Glomerular visceral epithelial cell (primary cell): ENCODE measurements at regions not wholly inside any gene's neighbourhood (a gene's known extent, or its start where the extent isn't known, plus 50 kb on each side); places are given as distances from the start of the nearest gene placed in this dataset.
"Not testable (repeated sequence)": the region's sequence is repeated elsewhere in the genome, so short reads cannot be mapped to it uniquely, and the experiment has no call there.

Experiments
- DNase-seq: peaks from one replicate; pipeline ENCODE4 v3.0.0-alpha.2; 2016; ENCODE audit errors: extremely low spot score

DNA sequence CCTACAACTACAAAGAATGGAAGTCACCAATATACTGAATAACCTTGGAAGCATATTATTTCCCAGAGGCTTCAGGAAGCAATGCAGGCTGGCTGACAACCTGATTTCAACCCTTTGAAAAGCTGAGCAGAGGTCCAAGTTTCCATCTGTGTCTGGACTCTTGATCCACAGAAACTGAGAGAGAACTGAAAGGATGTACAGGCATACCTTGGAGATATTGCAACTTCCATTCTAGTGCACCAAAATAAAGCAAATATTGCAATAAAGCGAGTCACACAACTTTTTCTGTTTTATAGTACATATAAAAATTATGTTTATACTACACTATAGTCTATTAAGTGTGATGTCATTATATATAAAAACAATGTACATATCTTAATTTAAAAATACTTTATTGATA, 85.3 kb downstream of the TYW3 start:
- no peak for DNase-seq

DNA sequence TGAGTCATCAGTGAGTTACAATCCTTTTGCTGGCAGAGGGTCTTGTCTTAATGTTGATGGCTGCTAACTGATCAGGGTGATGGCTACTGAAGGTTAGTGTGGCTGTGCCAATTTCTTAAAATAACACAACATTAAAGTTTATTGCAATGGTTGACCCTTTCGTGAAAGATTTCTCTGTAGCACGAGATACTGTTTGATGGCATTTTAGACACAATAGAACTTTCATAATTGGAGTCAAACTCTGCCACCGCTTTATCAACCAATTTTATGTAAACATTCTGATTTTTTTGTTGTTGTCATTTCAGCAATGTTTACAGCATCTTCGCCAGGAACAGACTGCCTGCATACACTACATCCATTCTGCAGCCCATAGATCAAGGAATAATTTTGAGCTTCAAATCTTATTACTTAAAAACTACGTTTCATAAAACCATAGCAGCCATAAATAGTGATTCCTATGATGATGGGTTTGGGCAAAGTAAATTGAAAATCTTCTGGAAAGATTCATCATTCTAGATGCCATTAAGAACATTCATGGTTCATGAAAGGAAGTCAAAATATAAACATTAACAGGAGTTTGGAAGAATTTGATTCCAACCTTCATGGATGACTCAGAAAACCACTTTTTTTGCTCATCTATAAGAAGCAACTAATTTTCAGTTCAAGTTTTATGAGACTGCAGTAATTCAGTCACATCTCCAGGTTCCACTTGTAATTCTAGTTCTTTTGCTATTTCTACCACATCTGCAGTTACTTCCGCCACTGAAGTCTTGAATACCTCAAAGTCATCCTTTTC, 85.9 kb downstream of the TYW3 start:
- DNase-seq, result no peak

DNA sequence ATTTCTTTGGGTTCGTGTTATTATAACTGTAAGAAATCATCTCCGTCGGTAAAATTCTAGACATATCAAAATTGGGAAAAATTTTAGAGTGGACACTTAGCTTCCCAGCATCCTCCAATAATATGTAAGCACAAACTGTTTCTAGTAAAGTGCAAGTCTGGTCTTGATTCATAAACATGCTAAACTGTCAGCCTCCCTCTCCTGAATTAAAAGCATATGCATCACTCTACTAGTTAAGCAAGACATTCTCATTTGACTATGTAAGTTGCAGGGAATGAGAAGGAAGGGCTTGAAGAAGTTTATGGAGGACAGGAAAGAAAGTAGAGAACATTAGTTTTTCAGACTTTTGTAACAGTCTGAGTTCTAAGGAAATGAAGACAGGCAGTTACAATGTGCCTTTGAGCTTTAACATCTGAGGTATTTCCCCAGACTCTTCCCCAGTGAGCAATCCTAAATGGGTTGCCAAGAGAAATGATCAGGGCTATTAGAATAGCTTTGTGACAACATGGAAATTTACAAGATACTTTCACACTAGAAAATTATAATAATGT, 90.0 kb downstream of the TYW3 start:
- no peak for DNase-seq

DNA sequence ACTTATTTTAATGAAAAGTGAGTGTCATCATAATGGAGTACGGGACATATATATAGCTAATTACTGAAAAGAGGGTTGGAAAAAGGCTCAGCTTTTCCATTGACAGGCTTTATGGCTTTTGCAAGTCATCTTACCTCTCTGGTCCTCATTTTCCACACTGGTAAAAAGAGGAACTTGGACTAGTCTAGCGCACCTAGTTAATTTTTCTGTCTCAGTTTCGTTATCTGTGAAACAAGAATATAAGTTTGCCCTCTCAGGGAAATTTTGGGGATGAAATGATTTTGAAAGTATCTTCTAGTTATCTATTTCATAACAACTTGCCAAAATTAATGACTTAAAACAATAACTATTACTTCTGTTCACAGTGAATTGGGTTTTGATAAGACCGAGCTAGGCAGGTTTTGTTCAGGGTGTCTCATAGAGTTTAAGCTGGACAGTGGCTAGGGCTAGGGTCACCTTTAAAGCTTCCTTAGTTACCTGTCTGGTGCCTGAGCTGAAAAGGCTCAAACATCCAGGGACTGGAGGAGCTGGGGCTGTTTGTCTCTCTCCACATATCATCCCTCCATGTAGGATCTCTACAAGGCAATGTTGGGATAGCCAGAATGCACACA, 91.7 kb downstream of the TYW3 start:
- no peak for DNase-seq

DNA sequence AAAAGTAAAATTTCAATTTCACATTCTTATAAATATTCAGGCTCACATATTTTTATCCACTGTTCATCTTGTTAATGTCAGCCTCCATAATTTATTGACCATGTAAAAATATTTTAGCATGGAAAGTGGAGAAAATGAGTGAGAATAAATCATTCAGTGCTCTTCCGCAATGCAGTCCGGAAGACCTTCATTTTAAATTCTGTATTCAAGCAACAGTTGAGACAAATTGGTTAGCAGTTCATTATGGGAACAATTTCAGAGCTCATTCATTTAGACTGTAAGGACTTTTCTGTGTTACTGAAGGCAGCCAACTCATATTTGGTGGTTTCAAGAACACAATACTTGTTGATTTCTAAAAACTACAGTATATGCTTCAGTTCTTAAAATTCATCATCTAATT, 97.8 kb downstream of the TYW3 start:
- DNase-seq, result no peak

DNA sequence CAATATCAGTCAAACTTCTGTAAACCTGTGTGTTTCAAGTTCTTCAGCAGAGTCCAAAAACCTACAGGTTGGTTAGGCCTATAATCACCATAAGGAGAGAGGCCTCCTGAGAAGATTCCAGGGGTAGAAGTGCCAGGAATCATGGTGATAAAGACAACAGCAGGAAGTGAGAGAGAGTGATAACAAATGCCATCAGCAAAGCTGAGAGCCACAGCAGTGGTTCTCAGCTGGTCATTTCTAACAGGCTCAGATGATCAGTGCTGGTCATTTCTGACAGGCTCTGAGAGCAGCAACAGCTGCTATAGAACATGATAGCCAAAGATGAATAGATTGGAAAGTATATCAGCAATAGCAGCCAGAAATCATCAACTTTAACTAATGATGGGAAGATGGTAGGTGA, 101.3 kb downstream of the TYW3 start:
- no peak for DNase-seq

DNA sequence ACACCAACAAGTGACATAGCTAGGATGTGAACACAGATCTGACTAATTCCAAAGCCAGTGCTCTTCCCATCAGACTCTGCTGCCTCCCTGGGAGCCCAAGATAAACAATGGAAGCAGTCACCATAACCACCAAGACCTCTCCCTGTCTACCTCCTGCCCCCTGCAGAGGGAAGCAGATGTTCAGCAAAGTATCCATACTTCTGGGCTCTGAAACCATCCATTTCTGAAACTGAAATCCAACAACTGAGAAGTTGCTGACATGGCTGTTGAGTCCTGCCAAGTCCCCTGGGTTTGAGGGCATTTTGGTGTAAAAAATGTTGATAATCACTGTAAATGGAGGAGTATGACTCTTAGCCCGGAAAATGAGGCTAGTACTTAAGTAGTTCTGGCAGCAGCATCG, 102.1 kb downstream of the TYW3 start:
- peak; percentile 11 for DNase-seq

DNA sequence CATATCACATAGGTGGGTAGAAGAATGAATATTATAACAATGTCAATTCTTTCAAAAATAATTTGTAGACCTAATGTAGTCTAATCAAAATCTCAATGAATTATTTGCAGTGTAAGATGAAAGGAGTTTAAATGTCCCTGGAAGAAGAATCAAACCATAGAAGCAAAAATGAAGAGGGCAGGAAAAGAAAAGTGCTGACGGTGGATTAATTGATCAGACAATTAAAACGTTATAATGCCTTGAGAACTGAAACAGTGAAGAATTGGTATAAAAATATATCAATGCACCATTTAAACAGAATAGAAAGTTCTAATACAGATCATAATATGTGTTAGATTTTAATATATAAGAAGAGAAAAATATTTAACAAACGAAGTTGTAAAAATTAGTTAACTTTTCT, 109.8 kb downstream of the TYW3 start:
- DNase-seq, result no peak

DNA sequence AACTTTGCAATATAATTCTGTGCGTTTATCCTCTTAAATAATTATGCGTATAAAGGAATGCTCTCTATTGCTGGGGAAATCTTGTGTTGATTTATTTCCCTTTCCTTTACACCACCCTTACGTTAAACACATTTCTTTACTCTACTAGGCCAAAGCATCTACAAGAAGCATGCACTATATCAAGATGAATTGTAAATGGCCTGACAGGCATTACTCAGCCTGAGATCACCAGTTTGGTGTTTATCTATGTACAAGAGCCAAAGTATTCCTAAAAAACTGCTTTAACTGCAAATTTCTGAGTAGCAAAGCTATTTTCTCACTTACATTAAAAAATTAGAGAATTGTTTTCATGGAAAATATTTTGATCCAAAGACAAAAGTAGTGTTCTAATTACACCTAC, 114.8 kb downstream of the TYW3 start:
- no peak for DNase-seq

DNA sequence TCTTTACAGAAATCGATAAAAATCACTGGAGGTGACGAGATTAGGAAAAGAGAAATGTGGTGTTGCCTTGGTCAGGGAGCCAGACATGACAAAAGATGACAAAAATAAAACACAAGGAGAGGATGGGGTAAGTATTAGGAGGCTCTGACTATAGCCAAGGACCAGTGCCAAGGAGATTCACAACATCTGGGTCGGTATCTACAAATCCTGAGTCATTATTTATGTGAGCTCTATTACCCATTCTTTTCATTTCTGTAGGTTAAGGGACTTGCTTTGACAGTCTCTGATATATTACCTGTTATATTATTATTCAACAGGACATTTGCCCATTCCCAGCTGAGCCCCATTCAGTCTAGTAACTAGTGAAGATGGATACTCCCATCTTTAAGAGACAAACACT, 120.8 kb downstream of the TYW3 start:
- no peak for DNase-seq

DNA sequence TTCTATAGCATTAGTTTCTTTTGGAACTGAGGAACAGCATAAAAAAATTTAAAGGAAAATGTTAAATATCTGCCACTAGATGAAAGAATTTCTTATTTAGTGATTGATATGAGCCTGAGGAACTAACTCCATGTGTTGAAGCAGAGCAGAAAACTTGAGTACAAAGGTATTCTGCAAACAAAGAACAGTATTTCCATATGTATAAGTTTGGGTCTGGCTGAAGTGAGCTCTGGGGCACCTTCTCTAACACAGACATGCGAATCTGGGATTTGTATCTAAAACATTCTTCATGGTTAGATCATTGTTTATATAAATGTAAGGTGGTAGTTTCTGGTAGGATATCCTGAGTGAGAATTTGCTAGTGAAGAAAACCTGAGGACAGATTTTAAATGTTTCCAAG, 123.2 kb downstream of the TYW3 start:
- DNase-seq, result no peak

DNA sequence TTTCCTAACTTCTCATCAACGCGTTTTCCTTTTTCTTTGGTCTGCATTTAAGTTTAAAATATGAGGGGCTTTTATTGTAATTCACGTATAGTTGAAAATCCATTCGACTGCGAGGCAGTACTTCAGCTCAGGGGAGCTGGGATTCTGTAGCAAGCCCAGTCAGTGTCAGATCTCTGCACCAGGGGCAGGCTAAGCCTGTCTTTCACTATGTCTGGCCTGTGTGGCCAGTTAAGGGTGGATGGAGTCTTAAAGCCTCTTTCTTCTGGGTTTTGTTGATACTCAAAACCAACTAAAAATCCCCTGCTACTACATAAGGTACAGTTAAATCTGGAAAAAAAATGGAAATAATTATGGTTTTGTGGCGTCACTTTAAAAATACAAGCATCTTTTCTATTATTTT, 124.7 kb downstream of the TYW3 start:
- DNase-seq, result no peak

DNA sequence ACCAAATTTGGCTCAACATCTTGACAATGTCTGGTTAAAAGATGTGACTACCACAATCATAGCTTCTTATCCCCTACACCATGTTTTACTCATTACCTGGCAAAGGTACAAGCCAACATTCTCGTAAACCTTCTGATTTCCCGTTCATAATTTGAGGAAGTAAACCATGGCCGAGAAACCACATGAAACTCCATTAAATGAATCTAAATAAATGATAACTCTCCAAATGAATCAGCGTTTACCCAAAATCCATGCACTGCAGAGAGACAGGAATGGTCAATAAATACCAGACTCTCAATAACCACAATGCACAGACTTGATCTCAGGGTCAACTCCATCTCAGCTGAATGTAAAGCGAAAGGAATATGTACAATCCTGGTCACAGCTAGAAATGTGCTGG, 125.2 kb downstream of the TYW3 start:
- DNase-seq, result no peak

DNA sequence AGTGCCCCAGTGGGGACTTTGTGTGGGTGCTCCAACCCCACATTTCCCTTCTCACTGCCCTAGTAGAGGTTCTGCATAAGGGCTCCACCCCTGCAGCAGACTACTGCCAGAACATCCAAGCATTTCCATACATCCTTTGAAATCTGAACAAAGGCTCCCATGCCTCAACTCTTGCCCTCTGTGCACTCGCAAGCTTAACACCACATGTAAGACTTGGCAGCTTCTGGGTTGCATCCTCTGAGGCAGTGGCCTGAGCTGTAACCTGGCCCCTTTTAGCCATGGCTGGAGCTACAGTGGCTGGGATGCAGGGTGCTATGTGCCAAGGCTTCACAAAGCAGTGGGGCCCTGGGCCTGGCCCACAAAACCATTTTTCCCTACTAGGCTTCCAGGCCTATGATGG, 128.9 kb downstream of the TYW3 start:
- no peak for DNase-seq

DNA sequence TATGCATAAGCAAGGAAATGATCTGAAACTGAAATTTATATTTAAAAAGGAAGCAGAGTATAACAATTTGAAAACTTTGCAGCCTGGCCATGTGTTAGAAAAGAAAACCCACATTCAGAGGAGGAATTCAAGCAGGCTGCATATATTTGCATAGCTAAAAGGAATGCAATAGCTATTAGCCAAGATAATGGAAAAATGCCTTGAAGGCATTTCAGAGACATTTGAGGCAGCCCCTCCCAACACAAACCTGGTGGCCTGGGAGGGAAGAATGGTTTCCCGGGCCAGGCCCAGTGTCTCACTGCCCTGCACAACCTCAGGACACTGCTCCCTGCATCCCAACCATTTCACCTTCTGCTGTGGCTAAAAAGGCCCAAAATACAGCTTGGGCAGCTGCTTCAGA, 136.8 kb downstream of the TYW3 start:
- no peak for DNase-seq

DNA sequence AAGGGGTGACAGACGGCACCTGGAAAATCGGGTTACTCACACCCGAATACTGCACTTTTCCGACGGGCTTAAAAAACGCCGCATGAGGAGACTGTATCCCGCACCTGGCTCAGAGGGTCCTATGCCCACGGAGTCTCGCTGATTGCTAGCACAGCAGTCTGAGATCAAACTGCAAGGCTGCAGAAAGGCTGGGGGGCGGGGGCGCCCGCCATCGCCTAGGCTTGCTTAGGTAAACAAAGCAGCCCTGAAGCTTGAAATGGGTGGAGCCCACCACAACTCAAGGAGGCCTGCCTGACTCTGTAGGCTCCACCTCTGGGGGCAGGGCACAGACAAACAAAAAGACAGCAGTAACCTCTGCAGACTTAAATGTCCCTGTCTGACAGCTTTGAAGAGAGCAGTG, 144.4 kb downstream of the TYW3 start:
- not testable (repeated sequence) for DNase-seq

DNA sequence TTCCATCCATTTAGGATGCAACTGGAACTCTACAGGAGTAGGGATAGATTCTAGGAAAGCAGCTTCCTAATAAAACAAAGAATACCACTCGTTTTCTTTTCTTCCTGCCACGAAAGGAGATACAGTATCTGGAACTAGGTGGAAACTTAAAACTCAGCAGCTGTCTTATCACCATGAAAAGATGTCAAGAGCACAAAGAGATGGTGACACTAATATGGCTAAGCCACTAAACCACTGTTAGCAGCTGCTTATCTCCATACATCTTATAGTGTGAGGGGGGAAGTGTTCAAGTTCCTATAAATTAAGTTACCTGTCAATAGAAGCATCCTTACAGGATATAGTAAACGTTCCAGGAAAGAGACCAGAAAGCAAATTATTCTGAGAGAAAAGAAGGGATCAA, 162.5 kb downstream of the TYW3 start:
- no peak for DNase-seq

DNA sequence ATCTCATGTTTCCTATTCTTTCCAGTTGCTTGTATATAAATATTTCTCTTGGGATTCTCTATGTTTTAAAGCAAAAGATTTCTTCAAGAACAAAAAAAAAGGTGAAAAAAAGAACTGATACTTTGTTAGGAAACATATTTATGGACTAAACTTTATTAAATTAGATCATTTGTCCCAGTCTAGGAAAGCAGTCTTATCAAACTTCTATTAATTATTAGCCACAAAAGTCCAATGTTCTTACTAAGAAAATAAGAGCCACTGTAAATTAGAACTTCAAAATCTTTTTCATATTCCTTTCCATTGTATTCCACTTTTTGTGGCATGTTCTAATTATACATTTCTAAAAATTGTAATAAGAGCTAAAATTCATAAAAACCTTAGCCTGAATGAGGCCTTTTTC, 175.2 kb downstream of the TYW3 start:
- DNase-seq, result no peak

DNA sequence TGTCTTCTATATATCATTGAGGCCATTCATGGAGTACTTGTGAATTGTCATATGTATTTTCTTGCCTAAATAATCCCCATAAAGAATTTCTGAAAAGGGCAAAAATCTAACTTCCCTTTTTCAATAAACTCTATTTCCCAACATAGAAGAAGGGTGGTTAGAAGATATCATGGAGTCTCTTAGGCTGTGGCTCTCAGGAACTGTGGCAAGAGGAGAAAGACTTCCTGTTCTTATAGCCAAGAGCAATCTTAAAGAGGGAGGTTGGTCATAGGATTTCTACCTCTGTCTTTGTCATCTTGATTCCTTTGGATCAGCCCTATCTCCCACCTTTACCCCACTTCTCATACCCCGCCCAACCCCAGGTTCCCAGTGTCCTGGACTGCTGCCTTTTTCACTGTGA, 175.8 kb downstream of the TYW3 start:
- no peak for DNase-seq

DNA sequence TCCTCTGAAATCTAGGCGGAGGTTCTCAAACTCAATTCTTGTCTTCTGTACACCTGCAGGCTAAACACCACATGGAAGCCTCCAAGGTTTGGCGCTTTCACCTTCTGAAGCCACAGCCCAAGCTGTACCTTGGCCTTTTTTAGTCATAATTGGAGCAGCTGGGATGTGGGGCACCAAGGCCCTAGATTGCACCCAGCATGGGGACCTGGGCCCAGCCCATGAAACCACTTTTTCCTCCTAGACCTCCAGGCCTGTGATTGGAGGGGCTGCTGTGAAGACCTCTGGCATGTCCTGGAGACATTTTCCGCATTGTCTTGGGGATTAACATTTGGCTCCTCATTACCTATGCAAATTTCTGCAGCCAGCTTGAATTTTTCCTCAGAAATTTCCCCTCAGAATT, 181.0 kb downstream of the TYW3 start:
- DNase-seq, result no peak

DNA sequence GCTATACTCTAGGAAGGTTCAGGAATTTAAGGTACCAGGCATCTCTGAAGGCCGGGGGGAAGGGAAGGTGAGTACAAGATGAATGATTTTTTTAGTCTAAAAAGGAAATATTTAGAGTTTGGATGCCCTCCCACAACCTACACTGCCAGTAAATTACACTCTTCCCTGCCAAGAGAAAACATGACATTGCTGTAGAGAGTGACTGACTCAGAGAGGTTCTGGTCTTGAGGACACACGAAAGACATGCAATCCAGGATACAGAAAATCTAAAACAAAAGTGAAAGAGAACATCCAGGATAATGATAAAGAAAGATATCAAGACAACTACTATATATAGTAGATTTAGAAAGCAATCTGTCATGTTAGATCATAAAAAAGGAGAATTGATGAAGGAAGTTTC, 200.5 kb downstream of the TYW3 start:
- DNase-seq, result no peak

DNA sequence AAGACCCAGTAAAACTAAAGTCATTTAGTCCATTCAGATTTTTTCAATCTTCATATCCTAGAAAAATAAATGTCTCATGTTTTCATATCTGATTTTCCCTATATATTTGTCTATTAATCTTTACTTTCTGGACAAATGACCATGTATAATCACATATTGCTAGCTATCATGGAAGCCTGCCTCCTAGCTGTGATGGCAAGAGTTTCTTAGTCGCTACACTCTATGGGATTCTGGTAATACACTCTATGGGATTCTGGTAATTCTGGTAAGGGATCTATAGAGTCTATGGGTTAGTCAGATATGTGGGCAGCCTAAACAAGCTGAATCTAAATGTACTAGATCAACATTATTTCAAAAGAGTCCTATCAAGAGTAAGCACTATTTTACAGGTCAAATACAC, 198.7 kb upstream of the LHX8 start:
- DNase-seq, result no peak

DNA sequence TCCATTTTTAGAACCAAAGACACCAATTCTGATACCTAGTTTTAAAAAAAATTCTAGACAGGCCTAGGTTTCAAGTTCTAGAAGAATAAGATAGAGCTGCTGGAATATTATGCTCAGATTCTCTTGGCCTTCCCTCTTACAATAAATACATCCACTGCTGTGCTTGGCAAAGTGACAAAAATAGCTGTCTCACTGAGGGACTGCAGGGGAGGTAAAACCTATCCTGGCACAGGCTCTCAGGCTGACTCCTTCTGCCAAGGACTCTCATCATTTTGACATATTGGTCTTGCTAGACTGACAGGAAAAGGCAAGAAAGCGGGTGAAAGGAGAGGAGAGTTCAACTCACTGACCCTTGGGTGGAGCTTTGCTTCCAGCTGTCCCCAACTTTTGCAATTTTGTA, 197.0 kb upstream of the LHX8 start:
- no peak for DNase-seq

DNA sequence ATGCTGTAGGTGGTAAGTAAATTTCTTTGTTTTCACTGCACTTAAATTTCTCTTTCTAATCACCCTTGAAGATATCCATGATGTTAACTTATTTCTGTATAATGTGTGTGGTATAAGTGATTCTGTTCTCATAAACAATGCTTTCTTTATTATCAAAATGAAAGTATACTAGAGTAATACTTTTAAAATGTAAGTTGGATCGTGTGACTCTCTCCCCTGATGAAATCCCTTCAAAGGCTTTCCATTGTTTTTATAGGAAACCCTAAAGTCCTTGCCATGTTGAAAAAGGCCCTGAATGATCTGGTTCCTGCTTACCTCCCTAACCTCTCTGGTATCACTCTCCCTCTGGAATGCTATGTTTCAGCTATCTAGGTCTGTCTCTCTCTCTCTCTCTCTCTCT, 191.1 kb upstream of the LHX8 start:
- DNase-seq, result no peak
